HG03025 (cell line): ENCODE measurements at regions not wholly inside any gene's neighbourhood (a gene's known extent, or its start where the extent isn't known, plus 50 kb on each side); places are given as distances from the start of the nearest gene placed in this dataset.

Source experiments
- ATAC-seq: cut with Tn5 transposase; IDR thresholded peaks from one replicate; pipeline ENCODE4 v1.9.1; 2021; ENCODE audit warnings: mild to moderate bottlenecking, moderate library complexity; ENCODE audit not compliant: unreplicated experiment, low FRiP score

GRCh38 chr3:102176333-102177050 lies 258.3 kb upstream of the ZPLD1 start:
- no peak for ATAC-seq

- ATAC-seq = no peak
These were observed 257.6 kb upstream of the ZPLD1 start for GRCh38 chr3:102177075-102177755.

- ATAC-seq = no peak
These were observed 256.0 kb upstream of the ZPLD1 start for GRCh38 chr3:102178817-102179216.

- no peak for ATAC-seq
These were observed 255.3 kb upstream of the ZPLD1 start for GRCh38 chr3:102179326-102180177.

GRCh38 chr3:102180280-102180931 lies 254.4 kb upstream of the ZPLD1 start:
- ATAC-seq = no peak

- no peak for ATAC-seq
These were observed 253.5 kb upstream of the ZPLD1 start for GRCh38 chr3:102181175-102181920.

GRCh38 chr3:102182162-102182561 lies 252.7 kb upstream of the ZPLD1 start:
- no peak for ATAC-seq

- ATAC-seq = no peak
These were observed 251.6 kb upstream of the ZPLD1 start for GRCh38 chr3:102183186-102183585.

- no peak for ATAC-seq
These were observed 251.2 kb upstream of the ZPLD1 start for GRCh38 chr3:102183623-102184022.

GRCh38 chr3:102189541-102189940 lies 245.3 kb upstream of the ZPLD1 start:
- ATAC-seq = no peak

GRCh38 chr3:102189956-102190723 lies 244.7 kb upstream of the ZPLD1 start:
- no peak for ATAC-seq

- no peak for ATAC-seq
These were observed 242.2 kb upstream of the ZPLD1 start for GRCh38 chr3:102192575-102192974.

GRCh38 chr3:102193255-102193654 lies 241.6 kb upstream of the ZPLD1 start:
- no peak for ATAC-seq

GRCh38 chr3:102194001-102194400 lies 240.8 kb upstream of the ZPLD1 start:
- no peak for ATAC-seq

- ATAC-seq = no peak
These were observed 240.1 kb upstream of the ZPLD1 start for GRCh38 chr3:102194760-102195159.

GRCh38 chr3:102195198-102195948 lies 239.4 kb upstream of the ZPLD1 start:
- no peak for ATAC-seq

- ATAC-seq = no peak
These were observed 234.7 kb upstream of the ZPLD1 start for GRCh38 chr3:102200126-102200525.

- ATAC-seq = no peak
These were observed 234.3 kb upstream of the ZPLD1 start for GRCh38 chr3:102200560-102200959.

- no peak for ATAC-seq
These were observed 229.2 kb upstream of the ZPLD1 start for GRCh38 chr3:102205647-102206046.
